H1 (cell line): ENCODE measurements at regions not wholly inside any gene's neighbourhood (a gene's known extent, or its start where the extent isn't known, plus 50 kb on each side); places are given as distances from the start of the nearest gene placed in this dataset.

Source experiments
- ATF3 ChIP-seq: IDR thresholded peaks from 2 replicates; pipeline ENCODE4 v1.6.1; 2011; ENCODE audit warnings: low read depth, mild to moderate bottlenecking, low read length; ENCODE audit not compliant: insufficient read depth
- BACH1 ChIP-seq: IDR thresholded peaks from 2 replicates; pipeline ENCODE4 v1.6.1; 2012; ENCODE audit warnings: low read length, improper control_type of control experiment
- BCL11A ChIP-seq, 2 experiments: IDR thresholded peaks; one replicate each; pipeline ENCODE4 v1.6.1; 2011; ENCODE audit warnings: low read depth in 2 of 2, low read length in 2 of 2, mild to moderate bottlenecking in 2 of 2
- CEBPB ChIP-seq: IDR thresholded peaks from 2 replicates; pipeline ENCODE4 v1.6.1; 2012; ENCODE audit warnings: low read depth, low read length
- CTCF ChIP-seq, 3 experiments: IDR thresholded peaks; 1 replicate in 2 of 3; 2 replicates in 1 of 3; pipeline versions ENCODE4 v1.5.1 to v1.6.1; 2011; ENCODE audit warnings: low read length in 3 of 3, mild to moderate bottlenecking in 3 of 3, inconsistent platforms in 2 of 3, low read depth in 1 of 3, moderate library complexity in 1 of 3; ENCODE audit not compliant: insufficient read depth in 1 of 3; ENCODE audit errors: control extremely low read depth in 1 of 3
- EZH2 ChIP-seq: fragments of 200-600 bp; sonication (generic); IDR thresholded peaks from 2 replicates; pipeline ENCODE4 v1.7.1; 2012; ENCODE audit warnings: low read depth, mild to moderate bottlenecking, moderate library complexity, low read length, inconsistent platforms; ENCODE audit not compliant: severe bottlenecking
- FOSL1 ChIP-seq: IDR thresholded peaks from 2 replicates; pipeline ENCODE4 v1.6.1; 2011; ENCODE audit warnings: mild to moderate bottlenecking, low read depth, low read length, moderate library complexity; ENCODE audit not compliant: insufficient read depth
- POLR2A ChIP-seq, 2 experiments: IDR thresholded peaks; 1 replicate in 1 of 2; 2 replicates in 1 of 2; pipeline ENCODE4 v1.6.1; 2011; ENCODE audit warnings: low read depth in 2 of 2, low read length in 2 of 2, mild to moderate bottlenecking in 2 of 2; ENCODE audit errors: control extremely low read depth in 1 of 2
- POLR2AphosphoS5 ChIP-seq: IDR thresholded peaks from 2 replicates; pipeline ENCODE4 v1.6.1; 2011; ENCODE audit warnings: low read depth, low read length
- POU5F1 ChIP-seq: IDR thresholded peaks from 2 replicates; pipeline ENCODE4 v1.6.1; 2011; ENCODE audit warnings: low read depth, mild to moderate bottlenecking, low read length, moderate library complexity
- SIX5 ChIP-seq: IDR thresholded peaks from 2 replicates; pipeline ENCODE4 v1.6.1; 2011; ENCODE audit warnings: mild to moderate bottlenecking, low read depth, low read length
- USF2 ChIP-seq: IDR thresholded peaks from 2 replicates; pipeline ENCODE4 v1.6.1; 2011; ENCODE audit warnings: low read length, improper control_type of control experiment
- YY1 ChIP-seq: IDR thresholded peaks from 2 replicates; pipeline ENCODE4 v1.6.1; 2011; ENCODE audit warnings: low read depth, mild to moderate bottlenecking, low read length
- ZNF274 ChIP-seq: IDR thresholded peaks from 2 replicates; pipeline ENCODE4 v1.7.0; 2012; ENCODE audit warnings: low read length, borderline replicate concordance; ENCODE audit errors: extremely low read depth

GRCh38 chr3:166211451-166211850 is 374.2 kb upstream of the BCHE start:
- no peak for TF ChIP-seq CTCF (IDR thresholded peaks at IDR 0.05; ENCODE audit: control extremely low read depth in 1 of 3, insufficient read depth in 1 of 3, low read depth in 1 of 3, low read length in 3 of 3)
- TF ChIP-seq ATF3: no peak
- no peak for TF ChIP-seq POLR2A (IDR thresholded peaks at IDR 0.05; ENCODE audit: control extremely low read depth in 1 of 2, low read depth in 2 of 2, low read length in 2 of 2)
- TF ChIP-seq CEBPB: no peak
- TF ChIP-seq YY1: no peak
- no peak for TF ChIP-seq ZNF274
- TF ChIP-seq POU5F1: no peak
- no peak for TF ChIP-seq POLR2AphosphoS5
- TF ChIP-seq SIX5: no peak
- TF ChIP-seq USF2: no peak
- TF ChIP-seq FOSL1: no peak
- no peak for TF ChIP-seq BACH1
- TF ChIP-seq EZH2: no peak
- no peak for TF ChIP-seq BCL11A (IDR thresholded peaks at IDR 0.05; ENCODE audit: low read depth in 2 of 2, low read length in 2 of 2)
